Transverse colon (tissue), 4 donors: ENCODE measurements at regions not wholly inside any gene's neighbourhood (a gene's known extent, or its start where the extent isn't known, plus 50 kb on each side); places are given as distances from the start of the nearest gene placed in this dataset.

Experiments used
- CTCF ChIP-seq, 5 experiments: fragments of 200-600 bp in 3 of 5; fragments of 450-650 bp in 2 of 5; sonication (generic) in 3 of 5; IDR thresholded peaks; 1 replicate in 2 of 5; 2 replicates in 3 of 5; pipeline ENCODE4 v1.5.1; 2016 to 2017; ENCODE audit warnings: antibody characterized with exemption in 5 of 5, inconsistent platforms in 3 of 5, mild to moderate bottlenecking in 2 of 5, moderate library complexity in 1 of 5
- EP300 ChIP-seq: sonication (generic); formaldehyde crosslinking; IDR thresholded peaks from one replicate; pipeline ENCODE4 v1.6.1; 2017; ENCODE audit warnings: antibody characterized with exemption, low read depth
- POLR2A ChIP-seq: fragments of 450-650 bp; IDR thresholded peaks from one replicate; pipeline ENCODE4 v1.6.1; 2016; ENCODE audit warnings: antibody characterized with exemption, mild to moderate bottlenecking, moderate library complexity
- POLR2AphosphoS5 ChIP-seq, 3 donors: sonication (generic); formaldehyde crosslinking; IDR thresholded peaks; one replicate each; pipeline ENCODE4 v1.6.1; 2016; ENCODE audit warnings: antibody characterized with exemption in 3 of 3

GRCh38 chr6:133683308-133683580, 205.7 kb upstream of the TCF21 start:
- TF ChIP-seq POLR2A = no peak
- TF ChIP-seq CTCF (IDR thresholded peaks at IDR 0.05) = no peak
- TF ChIP-seq POLR2AphosphoS5 (IDR thresholded peaks at IDR 0.05) = no peak
- TF ChIP-seq EP300 = no peak
